GM18502 (cell line): ENCODE measurements at regions not wholly inside any gene's neighbourhood (a gene's known extent, or its start where the extent isn't known, plus 50 kb on each side); places are given as distances from the start of the nearest gene placed in this dataset.

ENCODE experiments used
- ATAC-seq: cut with Tn5 transposase; IDR thresholded peaks from one replicate; pipeline ENCODE4 v1.9.1; 2021; ENCODE audit warnings: mild to moderate bottlenecking; ENCODE audit not compliant: unreplicated experiment, poor library complexity

DNA sequence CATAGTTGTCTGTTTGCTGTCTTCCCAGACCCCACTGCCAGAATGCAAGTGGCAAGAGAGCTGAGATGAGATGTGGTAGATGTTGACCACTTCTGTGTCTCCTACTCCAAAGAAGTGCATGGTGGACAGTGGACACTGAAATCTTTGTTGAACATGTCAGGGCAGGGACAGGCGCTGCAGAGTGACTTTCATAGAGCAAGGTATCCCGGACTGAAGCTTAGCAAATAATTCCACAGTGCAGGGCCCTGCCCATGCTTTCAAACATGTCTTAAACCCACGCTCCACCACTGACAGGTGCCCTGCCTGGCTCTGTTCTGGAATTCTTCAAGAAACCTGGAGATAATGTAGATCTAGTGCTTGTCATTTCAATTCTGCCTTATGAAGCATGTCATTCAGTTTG is 470.5 kb upstream of the ID2 start:
- ATAC-seq: no peak

DNA sequence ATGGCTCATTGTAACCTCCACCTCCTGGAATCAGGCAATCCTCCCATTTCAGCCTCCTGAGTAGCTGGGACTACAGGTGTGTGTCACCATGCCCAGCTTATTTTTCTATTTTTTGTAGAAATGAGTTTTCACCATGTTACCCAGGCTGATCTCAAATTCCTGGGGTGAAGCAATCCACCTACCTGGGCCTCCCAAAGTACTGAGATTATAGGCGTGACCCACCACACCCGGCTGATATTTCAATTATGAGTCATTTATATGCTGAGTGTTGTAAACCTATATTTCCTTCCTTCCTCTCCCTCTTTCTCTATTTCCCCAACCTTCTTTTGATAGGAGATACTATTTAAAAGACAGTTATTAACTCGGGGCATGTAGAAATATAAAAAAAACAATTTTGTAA is 469.6 kb upstream of the ID2 start:
- no peak for ATAC-seq

DNA sequence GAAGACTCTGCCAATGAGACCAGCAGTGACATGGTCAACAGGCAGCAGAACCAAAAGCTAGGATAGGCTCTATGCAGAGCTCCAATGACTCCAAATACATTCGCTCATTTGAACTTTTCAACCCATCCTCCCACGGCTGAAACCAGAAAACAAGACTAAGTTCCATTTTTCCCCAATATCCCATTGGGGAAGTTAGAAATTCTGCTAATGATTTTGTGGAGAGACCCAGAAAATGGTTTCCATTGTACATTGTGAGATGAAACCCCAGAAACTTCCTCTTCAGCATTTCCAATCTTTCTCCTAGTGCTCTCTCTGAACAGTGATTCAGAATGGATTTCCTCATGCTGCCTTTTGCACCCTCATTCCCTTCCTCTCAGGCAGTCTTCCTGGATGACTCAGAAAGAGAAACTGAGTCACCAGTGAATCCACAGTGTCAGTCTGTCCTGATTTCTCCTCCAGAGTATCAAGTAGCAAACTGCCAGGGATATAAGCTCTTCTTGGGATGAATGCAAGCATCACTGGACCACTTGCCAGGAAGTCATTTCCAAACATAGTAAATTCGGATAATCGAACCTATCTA is 467.7 kb upstream of the ID2 start:
- no peak for ATAC-seq

DNA sequence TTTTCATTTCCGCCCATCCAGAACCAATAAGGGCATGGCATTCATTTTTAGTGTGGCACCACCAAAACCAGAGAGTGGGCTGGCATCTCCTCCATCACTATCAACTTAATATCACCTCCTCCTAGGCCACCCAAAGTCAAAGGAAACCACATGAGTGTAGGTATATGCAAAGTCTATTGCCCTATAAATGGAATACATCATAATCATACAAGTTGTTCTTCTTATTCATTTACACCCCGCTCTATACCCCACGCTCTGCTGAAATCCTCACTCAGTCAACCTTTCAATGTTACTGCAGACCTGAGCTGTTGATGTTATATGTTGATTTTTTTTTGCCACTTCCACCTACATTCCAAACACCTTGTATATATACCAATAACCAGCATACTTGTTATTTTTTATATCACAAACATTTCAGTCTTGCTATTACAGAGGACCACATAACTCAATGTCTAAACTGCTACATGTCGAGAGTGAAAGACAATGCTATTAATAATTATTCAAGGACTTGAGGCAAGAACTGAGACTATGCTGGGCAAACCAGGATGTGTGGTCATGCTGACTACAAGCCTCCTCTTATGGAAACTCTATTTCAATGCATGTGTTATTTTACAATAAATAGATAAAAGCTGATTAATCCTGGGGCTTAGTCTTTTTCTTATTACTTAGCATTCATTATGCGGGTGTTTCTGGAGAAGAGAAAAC is 466.5 kb upstream of the ID2 start:
- peak; percentile 64 for ATAC-seq

DNA sequence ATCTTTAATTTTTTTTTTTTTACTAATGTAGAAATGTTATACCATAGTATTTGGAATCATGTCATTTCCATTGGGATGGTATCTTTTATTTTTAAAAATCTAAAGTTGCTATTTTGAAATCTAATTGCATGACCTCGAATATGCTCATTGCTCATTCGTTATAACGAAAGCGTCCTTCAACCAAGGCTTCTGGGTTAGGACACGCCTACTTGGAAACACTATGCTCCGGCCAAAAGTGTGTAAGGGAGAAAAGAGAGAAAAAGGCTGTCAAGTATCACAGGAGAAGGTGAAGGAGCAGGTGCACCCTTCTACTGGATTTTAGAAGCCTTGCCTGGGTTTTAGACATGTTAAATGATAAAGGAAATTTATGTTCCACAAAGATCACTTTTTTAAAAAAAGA is 465.9 kb upstream of the ID2 start:
- no peak for ATAC-seq

DNA sequence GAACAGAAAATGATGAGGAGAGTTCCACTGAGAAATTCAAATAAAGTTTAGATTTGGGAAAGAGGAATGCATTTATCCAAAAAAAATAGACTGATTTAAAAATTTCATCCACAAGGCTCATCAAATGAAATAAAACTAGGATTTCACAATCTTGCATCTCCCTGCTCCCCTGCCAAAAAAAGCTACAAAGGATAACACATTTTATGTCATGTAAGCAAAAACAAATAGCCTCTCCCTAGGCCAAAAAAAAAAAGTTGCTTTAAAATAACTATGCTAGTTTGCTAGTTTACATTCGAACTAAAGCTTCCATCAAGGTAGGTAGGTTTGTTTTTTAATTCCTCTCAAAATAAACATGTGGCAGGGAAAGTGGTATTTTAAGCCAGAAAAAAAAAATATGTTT is 465.5 kb upstream of the ID2 start:
- ATAC-seq: no peak

DNA sequence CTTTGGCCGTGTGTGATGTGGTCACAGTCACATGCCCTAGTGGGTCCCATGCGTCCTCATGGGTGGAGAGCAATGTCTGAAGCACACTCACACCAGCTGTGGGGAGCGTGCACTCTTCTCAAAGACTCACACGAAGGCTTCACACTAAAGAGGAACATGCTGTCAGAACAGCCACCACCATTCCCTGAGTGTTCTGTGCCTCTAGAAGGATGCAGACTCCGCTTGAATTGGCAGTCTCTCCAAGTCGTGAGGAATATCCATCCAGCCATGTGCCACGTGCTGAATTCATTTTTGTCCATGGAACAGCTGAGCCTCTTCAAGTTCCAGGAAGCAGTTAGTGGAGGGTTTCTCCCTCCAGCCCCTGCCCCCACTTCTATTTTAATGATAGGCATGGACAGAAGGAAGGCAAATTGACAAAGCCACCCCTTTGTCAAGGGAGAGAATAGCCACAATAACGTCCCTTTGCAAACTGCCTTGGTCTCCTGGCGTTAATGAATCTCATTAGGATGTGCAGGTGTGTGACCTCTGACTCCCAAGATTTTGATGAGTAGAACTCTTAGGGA is 464.3 kb upstream of the ID2 start:
- no peak for ATAC-seq

DNA sequence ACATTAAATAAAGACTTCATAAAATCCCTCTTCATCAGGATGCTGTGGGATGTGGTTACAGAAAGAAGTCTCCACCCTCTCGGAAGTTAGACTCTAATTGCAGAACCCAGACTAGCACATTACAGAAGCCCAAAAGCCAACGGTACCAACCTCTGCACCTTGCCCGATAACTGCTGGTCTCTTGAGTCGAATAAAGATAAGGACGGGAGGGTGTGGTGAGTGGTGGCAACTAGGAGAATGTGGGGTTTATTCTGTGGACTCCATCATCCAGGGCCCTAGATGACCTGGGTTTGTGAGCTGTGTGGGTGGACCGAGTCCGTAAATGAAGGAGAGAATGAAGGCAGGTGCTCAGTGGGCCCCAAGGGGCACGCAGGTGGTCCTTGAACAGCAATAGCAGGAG is 462.8 kb upstream of the ID2 start:
- no peak for ATAC-seq

DNA sequence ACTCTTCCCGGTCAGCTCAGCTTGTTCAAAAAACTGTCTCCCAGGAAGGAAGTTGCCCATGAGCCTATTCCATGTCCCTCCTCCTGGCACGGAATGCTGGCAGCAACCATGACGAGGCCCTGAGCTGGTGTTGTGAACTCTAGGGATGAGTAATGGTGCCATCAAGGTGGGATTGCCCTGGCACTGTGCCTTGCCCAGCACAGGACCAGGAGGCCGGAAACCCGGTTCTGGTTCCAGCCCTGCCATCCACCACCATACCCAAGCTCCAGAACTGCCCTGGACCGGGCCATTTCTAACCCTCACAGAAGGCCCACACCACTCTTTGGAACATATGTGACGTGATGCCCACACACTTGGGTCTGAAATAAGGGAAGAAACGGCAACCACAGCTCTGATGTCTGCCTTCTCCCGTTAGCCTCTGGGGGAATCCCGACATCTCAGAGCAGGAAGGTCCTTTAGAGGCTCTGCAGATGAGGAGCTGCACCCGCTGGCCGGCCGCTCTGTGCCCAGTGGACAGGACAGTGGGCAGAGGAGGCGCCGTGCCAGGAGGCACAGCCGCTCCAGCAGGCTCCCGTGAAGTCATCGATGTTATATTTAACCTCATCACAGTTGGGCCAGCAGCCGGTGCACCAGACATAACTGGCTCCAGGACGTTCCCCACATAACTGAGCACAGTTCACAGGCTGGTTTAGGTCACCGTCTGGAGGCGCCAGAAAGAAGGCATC is 462.1 kb upstream of the ID2 start:
- ATAC-seq: no peak

DNA sequence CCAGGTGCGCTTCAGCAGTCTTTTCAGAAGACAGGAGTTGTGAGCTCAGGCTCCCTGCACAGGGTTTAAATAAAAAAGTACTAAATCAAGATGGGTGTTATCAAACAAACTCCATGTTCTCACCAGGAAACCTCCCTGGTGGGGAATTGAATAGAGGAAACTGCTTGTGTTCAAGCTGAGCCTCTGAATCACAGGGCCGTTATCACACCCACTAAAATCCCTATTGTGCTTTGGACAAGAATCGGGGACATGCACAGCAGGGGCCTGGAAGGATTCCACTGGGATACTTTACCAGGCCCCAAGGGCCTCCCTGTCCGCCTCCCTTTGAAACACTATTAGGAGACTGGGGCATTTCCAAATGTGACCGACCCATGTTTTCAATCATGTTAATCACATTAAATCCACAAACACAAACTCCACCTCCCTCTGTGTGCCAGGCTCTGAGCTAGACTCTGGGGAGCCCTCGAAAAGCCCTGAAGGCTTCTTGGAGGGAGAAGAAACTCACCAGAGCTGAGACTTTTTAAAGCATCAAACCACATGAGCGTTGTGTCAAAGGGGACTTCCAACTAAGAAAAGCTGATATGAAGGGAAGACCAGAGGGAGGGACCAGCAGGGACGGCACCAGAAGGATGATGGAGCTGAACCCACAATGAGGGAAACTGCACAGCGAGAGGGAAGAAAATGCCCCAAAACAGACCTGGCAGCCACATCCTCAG is 458.7 kb upstream of the ID2 start:
- no peak for ATAC-seq

DNA sequence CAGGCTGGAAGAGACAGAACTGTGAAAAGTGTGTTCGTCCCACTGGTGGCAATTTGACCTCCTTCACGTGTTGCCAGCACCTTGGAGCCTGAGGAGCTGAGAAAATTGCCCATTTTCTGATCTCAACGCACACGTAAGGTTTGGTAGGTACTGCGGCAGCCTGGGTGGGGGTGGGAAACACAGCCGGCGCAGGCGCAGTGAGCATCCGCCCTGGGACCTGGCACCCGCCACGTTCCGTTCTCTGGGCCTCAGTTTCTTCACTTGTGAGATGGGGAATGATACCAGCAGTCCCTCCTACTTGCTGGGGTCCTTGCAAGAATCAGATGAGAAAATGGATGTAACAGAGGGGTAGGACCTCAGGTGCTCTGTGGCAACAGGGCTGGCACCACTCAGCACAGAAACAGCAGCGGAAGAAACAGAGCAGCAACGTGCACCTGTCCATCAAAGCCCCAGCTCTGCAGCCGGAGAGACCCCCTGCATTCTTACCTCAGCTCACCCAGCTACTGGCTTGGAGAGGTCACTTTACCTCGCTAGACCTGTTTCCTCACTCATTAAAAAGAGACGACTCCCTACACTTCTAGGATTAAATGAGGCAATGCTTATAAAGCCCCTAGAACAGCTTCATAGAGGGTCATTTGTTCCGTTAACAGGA is 458.0 kb upstream of the ID2 start:
- ATAC-seq: no peak

DNA sequence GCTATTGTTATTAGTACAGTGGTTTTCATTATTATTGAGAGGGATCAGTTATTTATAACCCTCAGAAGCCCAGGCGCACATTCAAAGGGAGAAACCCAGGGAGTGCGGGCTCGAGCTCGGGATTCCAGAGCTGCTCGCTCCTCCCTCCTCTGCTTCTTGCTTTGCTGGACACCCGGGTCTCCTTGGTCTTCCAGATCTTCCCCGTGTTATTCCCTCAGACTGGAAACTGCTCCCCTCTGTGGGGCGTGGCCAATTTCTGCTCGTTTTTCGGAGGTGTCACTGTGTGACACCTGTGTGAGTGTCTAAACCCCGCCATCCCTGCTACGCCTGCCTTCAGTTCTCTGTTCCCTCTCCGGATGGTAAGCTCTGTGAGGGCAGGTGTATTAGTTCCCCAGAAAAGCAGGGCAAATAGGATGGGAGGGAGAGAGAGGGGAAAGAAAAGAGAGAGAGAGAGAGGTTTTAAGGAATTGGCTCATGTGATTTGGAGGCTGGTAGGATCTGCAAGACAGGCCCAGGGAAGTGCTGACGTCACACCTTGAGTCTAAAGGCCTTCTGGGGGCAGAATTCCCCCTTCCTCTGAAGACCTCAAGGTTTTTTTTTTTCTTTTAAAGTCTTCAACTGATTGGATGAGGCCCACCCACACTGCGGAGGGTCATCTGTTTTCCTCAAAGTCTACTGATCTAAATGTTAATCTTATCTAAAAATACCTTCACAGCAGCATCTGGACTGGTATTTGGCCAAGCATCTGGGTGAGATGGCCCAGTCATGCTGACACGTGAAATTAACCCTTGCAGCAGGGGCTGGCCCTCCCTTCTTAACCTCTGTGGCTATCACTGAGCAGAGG is 457.3 kb upstream of the ID2 start:
- no peak for ATAC-seq

DNA sequence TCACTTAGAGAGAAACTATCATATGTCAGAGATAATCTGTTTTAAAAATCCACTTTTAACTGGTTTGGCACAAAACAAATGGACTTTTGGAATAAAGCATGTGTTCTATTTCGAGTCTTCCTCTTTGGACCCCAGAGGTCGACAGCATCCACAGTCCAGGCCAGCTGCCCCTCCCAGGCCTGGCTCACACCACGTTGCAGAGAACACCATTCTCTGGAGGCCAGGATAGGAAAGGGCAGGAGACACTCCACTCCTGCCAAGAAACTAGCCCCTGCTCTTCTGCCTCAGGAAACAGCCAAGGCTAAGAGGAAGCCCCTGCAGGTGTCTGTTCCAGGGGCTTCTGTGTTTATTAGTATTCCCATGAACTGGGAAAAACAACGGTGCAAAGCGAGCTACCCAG is 456.6 kb upstream of the ID2 start:
- ATAC-seq: no peak

DNA sequence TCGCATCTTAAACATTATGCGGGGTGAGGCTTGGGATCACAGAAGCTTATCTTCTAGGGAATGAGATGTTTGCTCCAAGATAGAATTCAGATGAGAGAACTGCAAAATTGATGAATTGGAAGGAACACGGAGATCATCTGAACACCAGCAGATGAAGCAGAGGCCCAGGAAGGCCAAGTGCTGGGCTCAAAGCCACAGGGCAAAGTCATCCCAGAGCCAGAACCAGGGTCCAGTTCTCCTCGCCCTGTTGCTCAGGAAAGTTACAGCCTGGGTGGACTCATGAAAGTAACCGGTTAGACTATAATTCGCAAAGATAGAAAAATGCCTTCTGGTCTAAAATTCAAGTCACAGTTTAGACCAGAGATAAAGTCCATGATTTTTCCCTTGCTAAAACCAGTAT is 456.1 kb upstream of the ID2 start:
- ATAC-seq: no peak

DNA sequence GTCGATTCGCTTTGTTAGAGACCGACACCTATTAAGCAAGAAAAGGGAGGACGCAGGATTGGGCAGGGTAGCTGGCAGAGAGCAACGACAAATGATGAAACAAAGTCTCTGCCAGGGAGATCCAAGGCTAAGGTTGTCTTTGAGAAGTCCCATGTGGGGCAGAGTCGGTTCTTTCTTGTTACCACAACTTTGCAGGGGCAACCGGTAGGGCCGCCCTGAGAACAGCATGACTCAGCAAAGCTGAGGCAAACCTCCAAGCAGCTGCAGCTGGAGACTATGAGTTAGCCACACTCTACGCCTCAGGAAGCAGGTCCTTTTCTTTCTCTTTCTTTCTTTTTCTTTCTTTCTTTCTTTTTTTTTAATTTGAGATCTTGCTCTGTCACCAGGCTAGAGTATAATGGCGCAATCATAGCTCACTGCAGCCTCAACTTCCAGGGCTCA is 452.3 kb upstream of the ID2 start:
- ATAC-seq: peak; percentile 89

DNA sequence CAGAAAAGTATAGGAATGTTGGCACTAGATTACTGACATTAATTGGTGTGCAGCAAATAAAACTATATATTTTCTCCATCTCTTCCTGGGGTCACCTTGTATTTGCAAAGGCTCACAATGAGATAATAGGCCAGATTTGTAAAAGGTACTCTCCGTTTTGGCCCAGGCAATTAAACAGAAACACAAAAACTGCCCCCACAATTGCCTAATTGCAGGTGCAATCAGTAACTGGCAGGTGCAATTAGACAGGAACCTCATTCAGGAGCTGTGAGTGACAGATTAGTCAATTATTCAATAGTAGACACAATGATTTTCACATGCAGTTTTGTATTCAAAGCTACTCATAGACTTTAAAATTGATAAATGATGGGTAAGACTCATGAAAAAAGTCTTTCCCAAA is 451.4 kb upstream of the ID2 start:
- ATAC-seq: no peak

DNA sequence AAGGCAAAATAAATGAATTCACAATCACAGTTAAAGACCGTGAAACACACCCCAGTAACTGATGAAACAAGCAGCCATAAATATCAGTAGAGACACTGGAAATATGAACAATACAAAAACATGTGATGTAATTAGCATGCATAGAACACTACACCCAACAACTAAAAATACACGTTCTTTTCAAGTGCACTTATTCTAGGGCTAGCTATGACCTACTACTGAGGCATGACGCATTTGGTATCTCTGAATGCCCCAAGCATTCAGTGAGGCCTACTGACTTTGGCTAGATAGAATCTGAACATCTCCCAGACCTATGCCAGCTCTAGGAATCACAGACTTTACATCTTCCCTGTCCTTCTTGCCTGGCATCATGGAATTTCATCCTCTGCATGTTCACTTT is 450.0 kb upstream of the ID2 start:
- no peak for ATAC-seq

DNA sequence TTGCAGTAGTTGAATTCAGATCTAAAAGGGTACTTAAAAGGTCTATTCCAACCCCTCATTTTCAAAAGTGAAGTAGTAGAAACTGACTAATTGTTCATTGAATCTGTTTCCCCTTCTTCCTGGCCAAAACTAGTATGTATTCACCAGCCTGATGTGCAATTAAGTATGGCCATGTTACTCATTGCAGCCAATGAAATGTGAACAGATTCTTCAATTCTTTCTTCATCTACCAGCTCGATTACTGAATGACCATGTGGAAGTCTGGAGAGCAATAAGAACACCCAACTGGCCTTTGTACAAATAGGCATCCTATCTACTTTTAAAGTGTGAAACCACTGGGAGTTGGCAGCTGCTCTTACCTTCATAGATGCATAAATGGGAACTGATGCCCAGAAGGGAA is 449.0 kb upstream of the ID2 start:
- no peak for ATAC-seq

DNA sequence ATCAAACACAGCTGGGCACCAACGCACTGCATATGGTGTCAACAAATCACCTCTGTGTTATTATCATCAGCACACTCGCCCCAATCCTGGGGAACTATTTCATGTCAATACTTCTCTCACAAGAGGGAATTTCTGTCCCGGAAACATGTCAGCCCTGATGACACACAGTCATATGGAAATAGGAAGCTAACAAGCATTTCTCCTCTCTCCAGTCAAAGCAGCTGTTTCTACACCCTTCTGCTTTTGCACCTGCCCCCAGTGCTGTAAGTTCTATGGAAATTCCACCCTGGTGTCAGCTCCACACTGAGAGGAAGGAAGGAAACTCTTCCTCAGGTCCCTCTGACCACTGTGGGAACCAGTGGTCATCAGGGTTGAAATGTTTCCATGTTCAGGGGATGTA is 447.6 kb upstream of the ID2 start:
- peak; percentile 44 for ATAC-seq
